Adrenal gland (tissue), 9 donors: ENCODE measurements at regions not wholly inside any gene's neighbourhood (a gene's known extent, or its start where the extent isn't known, plus 50 kb on each side); places are given as distances from the start of the nearest gene placed in this dataset.

Source experiments
- DNase-seq, 7 donors: peaks; one replicate each; pipeline ENCODE4 v3.0.0-alpha.2; 2019 to 2020
- H3K27ac ChIP-seq, 5 donors: fragments of 200-600 bp; sonication (generic) in 4 of 5; 1 replicate in 3 of 5; 2 replicates in 2 of 5; pipeline versions ENCODE4 v1.5.1 to v1.8.0; 2016 to 2020; ENCODE audit warnings: mild to moderate bottlenecking in 1 of 5
- H3K27me3 ChIP-seq: fragments of 200-600 bp; 2 replicates; pipeline ENCODE4 v1.8.0; 2021
- H3K36me3 ChIP-seq, 2 donors: fragments of 200-600 bp; replicated peaks in 1 of 2; 1 replicate in 1 of 2; 2 replicates in 1 of 2; pipeline versions ENCODE4 v1.5.1 to v1.8.0; 2018 to 2022
- H3K4me1 ChIP-seq, 2 donors: fragments of 200-600 bp; replicated peaks in 1 of 2; 1 replicate in 1 of 2; 2 replicates in 1 of 2; pipeline versions ENCODE4 v1.5.1 to v1.8.0; 2018 to 2021
- H3K4me3 ChIP-seq, 4 donors: fragments of 200-600 bp; sonication (generic) in 3 of 4; one replicate each; pipeline ENCODE4 v1.5.1; 2016 to 2018
- H3K9me3 ChIP-seq, 3 donors: fragments of 200-600 bp; sonication (generic) in 1 of 3; replicated peaks in 1 of 3; 1 replicate in 2 of 3; 2 replicates in 1 of 3; pipeline versions ENCODE4 v1.5.1 to v1.8.0; 2016 to 2021
- POLR2A ChIP-seq, 2 donors: fragments of 450-650 bp; IDR thresholded peaks; one replicate each; pipeline ENCODE4 v1.6.1; 2017; ENCODE audit warnings: antibody characterized with exemption in 2 of 2, mild to moderate bottlenecking in 2 of 2, moderate library complexity in 1 of 2
- WGBS, 4 donors: extraction: QIAGEN DNeasy Blood & Tissue Kit in 2 of 4; methylation state at CpG; one replicate each; pipeline versions ENCODE4 v1.1.5 to v1.1.7; 2013 to 2017; 5-methylcytosine and 5-hydroxymethylcytosine counted together
- intact Hi-C, 2 donors: fragments of 100-400 bp; cut with DNase I; formaldehyde crosslinking; loops; one replicate each; pipeline versions ENCODE4 v1.14.1 to v1.15.0; 2022 to 2023
- TF ChIP-seq, protein P1 (sequence below), 6 experiments: fragments of 450-650 bp in 4 of 6; fragments of 200-600 bp in 2 of 6; sonication (generic) in 1 of 6; IDR thresholded peaks; 1 replicate in 5 of 6; 2 replicates in 1 of 6; pipeline versions ENCODE4 v1.5.1 to v1.8.0; 2016 to 2021; ENCODE audit warnings: antibody characterized with exemption in 6 of 6, mild to moderate bottlenecking in 2 of 6, moderate library complexity in 1 of 6
- donor health status: healthy with polysubstance abuse.
- donor health status: Bipolar disorder and iron deficiency.
- donor health status: DM: yes; HTN: yes; CAD: no.
- donor health status: DM: no; HTN: no; CAD: no.
- donor health status: DM: no; HTN: no; CAD: no.

DNA sequence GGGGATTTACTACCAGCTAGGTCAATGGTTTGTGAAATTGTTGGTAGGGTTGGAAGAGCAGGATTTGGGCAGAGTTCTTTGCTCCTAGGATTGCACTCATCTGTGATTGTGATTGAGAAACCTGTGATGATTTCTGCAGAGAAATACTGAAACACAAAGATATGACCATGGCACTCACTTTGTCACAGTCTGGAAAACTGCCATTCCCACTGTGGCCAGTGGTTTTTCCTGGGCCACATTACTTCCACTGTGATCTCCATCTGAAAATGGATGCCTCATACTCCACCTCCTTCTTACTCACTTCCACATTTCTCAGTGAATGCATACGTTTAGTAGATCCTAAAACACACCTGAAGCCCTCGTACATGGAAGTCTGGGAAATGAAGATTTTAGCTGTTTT lies 593.2 kb downstream of the LMO7 start:
- Histone ChIP-seq H3K27me3 (no peaks in the 10 kb centered on the region), H3K27ac (no peak overlapping the region), H3K9me3 (no peaks in the 10 kb centered on the region), H3K36me3 (no peaks in the 10 kb centered on the region), H3K4me1 (no peaks in the 10 kb centered on the region), H3K4me3 (no peak overlapping the region)
- DNase-seq = no peak
- 64 to 76% (median 68%) methylated on average over 2 of the region's 2 CpGs for WGBS, 4 donors
- intact Hi-C loops = no loop called here
- TF ChIP-seq, protein P1, sequence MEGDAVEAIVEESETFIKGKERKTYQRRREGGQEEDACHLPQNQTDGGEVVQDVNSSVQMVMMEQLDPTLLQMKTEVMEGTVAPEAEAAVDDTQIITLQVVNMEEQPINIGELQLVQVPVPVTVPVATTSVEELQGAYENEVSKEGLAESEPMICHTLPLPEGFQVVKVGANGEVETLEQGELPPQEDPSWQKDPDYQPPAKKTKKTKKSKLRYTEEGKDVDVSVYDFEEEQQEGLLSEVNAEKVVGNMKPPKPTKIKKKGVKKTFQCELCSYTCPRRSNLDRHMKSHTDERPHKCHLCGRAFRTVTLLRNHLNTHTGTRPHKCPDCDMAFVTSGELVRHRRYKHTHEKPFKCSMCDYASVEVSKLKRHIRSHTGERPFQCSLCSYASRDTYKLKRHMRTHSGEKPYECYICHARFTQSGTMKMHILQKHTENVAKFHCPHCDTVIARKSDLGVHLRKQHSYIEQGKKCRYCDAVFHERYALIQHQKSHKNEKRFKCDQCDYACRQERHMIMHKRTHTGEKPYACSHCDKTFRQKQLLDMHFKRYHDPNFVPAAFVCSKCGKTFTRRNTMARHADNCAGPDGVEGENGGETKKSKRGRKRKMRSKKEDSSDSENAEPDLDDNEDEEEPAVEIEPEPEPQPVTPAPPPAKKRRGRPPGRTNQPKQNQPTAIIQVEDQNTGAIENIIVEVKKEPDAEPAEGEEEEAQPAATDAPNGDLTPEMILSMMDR (IDR thresholded peaks at IDR 0.05) = no peak
- no peak for TF ChIP-seq POLR2A (IDR thresholded peaks at IDR 0.05)

DNA sequence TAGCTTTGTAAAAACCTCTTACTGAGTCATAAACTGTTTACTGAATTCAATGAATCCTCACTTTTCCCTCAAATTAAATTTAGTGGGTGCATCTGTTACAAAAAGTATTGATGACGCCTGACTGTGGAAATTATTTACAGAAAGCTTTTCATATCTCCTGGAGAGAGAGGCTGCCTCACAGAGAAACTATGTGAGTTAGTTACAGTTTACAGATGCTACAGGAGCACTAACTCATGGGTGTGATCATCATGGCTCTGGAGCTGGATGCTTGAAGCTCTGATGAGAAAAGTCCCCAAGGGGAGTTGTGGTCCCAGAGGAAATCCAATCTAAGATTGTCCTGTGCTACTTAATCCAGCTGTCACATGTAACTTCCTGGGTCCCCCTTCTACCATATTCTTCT lies 590.8 kb downstream of the LMO7 start:
- H3K27ac ChIP-seq = no peak overlapping the region
- DNase-seq = no peak
- intact Hi-C loops = no loop called here
- no peaks in the 10 kb centered on the region for H3K9me3 ChIP-seq
- no peaks in the 10 kb centered on the region for H3K36me3 ChIP-seq
- no peaks in the 10 kb centered on the region for H3K4me1 ChIP-seq
- WGBS, 4 donors = 50 to 76% (median 68%) methylated on average over 1 of the region's 1 CpG
- TF ChIP-seq, protein P1 (IDR thresholded peaks at IDR 0.05) = no peak
- no peak for TF ChIP-seq POLR2A (IDR thresholded peaks at IDR 0.05)
- H3K4me3 ChIP-seq = no peak overlapping the region
- no peaks in the 10 kb centered on the region for H3K27me3 ChIP-seq

DNA sequence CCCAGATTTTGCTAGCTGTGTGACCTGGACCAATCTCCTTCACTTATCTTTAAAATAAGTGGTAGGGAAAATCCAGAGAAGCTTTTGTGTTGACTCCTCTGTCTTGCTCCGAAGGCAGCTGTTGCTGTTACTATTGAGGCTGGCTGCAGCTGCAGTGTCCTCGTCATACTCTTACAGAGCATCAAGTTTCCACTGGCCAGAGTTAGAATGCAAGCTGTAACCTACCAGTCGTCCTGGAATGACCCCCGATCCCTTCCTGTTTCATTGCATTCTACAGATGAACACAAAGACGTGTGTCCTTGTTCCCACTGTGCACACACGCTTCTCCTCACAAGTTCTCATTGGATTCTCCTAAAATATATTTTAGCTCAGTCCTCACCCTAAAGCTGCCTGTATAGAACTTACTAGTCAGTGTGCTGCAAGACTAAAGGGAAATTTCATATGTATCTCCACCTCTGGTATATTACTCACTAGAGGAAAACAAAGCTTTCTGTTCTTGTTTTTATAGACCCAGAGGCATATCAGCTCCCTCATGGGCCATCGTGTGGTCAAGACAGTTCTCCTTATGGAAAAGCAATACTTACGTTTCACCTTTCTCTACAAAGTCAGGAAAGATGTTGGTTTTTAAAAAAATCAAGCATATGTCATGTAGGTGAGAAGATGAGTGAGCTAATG lies 589.8 kb downstream of the LMO7 start:
- Histone ChIP-seq H3K4me3 (no peak overlapping the region), H3K9me3 (no peaks in the 10 kb centered on the region), H3K4me1 (no peaks in the 10 kb centered on the region), H3K36me3 (no peaks in the 10 kb centered on the region), H3K27ac (no peak overlapping the region), H3K27me3 (no peaks in the 10 kb centered on the region)
- intact Hi-C loops = no loop called here
- 49 to 58% (median 55%) methylated on average over 8 of the region's 8 CpGs for WGBS, 4 donors
- DNase-seq = no peak
- TF ChIP-seq, protein P1 (IDR thresholded peaks at IDR 0.05) = no peak
- TF ChIP-seq POLR2A (IDR thresholded peaks at IDR 0.05) = no peak

DNA sequence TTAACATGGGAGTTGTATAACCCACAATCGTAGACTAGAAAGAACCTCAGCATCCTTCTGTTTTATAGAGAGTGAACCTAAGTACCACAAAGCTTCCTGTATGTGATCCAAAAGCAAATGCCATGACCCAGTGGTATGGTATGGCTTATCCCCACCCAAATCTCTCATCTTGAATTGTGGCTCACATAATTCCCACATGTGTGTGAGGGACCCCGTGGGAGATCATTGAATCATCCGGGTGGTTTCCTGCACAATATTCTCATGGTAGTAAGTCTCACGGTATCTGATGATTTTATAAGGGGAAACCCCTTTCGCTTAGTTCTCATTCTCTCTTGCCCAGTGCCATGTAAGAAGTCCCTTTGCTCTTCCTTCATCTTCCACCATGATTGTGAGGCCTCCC lies 587.9 kb downstream of the LMO7 start:
- Histone ChIP-seq H3K9me3 (no peaks in the 10 kb centered on the region), H3K4me1 (no peaks in the 10 kb centered on the region), H3K27me3 (no peaks in the 10 kb centered on the region), H3K36me3 (no peaks in the 10 kb centered on the region), H3K27ac (no peak overlapping the region), H3K4me3 (no peak overlapping the region)
- TF ChIP-seq, protein P1 (IDR thresholded peaks at IDR 0.05) = no peak
- TF ChIP-seq POLR2A (IDR thresholded peaks at IDR 0.05) = no peak
- intact Hi-C loops = no loop called here
- no peak for DNase-seq
- 81 to 95% (median 87%) methylated on average over 5 of the region's 5 CpGs for WGBS, 4 donors
